Cardiac muscle cell (in vitro differentiated cells and primary cell): ENCODE measurements at regions not wholly inside any gene's neighbourhood (a gene's known extent, or its start where the extent isn't known, plus 50 kb on each side); places are given as distances from the start of the nearest gene placed in this dataset.
A peak's percentile ranks its signal among the peaks of the same experiment; 100 is the strongest.

ENCODE experiments used
- DNase-seq, 2 donors: peaks; one replicate each; pipeline versions ENCODE4 v3.0.0 to v3.0.0-alpha.2; 2010 to 2017; ENCODE audit warnings: low read depth in 1 of 2, low spot score in 1 of 2
- H3K27ac ChIP-seq: fragments of 200-600 bp; sonication (generic); 2 replicates; pipeline ENCODE4 v1.5.1; 2016
- H3K27me3 ChIP-seq: fragments of 200-600 bp; sonication (generic); 2 replicates; pipeline ENCODE4 v1.6.0; 2016; ENCODE audit warnings: control low read depth
- H3K36me3 ChIP-seq: fragments of 200-600 bp; sonication (generic); 2 replicates; pipeline ENCODE4 v1.5.1; 2016; ENCODE audit warnings: control low read depth
- H3K4me1 ChIP-seq: fragments of 200-600 bp; sonication (generic); 2 replicates; pipeline ENCODE4 v1.8.1; 2017; ENCODE audit warnings: low read depth, mild to moderate bottlenecking, mixed run types
- H3K4me3 ChIP-seq: fragments of 200-600 bp; sonication (generic); 2 replicates; pipeline ENCODE4 v1.5.1; 2016; ENCODE audit warnings: mild to moderate bottlenecking
- H3K9me3 ChIP-seq: fragments of 200-600 bp; sonication (generic); 2 replicates; pipeline ENCODE4 v1.5.1; 2017; ENCODE audit warnings: low read depth, mild to moderate bottlenecking, control low read depth
- TF ChIP-seq, protein P1 (sequence below): IDR thresholded peaks from 2 replicates; pipeline ENCODE4 v1.5.1; 2012; ENCODE audit warnings: low read depth, mild to moderate bottlenecking, low read length

DNA sequence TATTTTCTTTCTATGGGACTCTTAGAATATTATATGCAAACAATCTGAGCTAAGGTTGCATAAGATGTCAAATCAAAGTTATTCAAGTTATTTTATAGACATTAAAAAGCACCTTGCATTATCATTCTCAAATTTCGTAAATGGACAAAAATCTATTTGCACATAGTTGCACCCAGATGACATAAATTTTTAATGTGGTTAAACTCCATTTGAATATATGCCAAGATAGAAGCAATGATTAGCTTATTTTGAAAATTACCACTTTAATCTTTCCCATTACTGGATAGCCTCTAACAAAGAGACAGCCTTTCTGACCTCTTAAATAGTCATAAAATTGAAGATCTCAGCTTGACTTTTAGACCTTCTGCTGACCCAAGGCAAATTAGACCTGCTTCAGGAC lies 386.8 kb downstream of the RAPGEF2 start:
- TF ChIP-seq, protein P1, sequence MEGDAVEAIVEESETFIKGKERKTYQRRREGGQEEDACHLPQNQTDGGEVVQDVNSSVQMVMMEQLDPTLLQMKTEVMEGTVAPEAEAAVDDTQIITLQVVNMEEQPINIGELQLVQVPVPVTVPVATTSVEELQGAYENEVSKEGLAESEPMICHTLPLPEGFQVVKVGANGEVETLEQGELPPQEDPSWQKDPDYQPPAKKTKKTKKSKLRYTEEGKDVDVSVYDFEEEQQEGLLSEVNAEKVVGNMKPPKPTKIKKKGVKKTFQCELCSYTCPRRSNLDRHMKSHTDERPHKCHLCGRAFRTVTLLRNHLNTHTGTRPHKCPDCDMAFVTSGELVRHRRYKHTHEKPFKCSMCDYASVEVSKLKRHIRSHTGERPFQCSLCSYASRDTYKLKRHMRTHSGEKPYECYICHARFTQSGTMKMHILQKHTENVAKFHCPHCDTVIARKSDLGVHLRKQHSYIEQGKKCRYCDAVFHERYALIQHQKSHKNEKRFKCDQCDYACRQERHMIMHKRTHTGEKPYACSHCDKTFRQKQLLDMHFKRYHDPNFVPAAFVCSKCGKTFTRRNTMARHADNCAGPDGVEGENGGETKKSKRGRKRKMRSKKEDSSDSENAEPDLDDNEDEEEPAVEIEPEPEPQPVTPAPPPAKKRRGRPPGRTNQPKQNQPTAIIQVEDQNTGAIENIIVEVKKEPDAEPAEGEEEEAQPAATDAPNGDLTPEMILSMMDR = no peak
- DNase-seq = no peak
- Histone ChIP-seq H3K36me3 (no peaks in the 10 kb centered on the region), H3K4me1 (peaks cover 10% of the 10 kb centered on the region), H3K9me3 (no peaks in the 10 kb centered on the region), H3K27me3 (no peaks in the 10 kb centered on the region), H3K4me3 (no peak overlapping the region), H3K27ac (no peak overlapping the region)

DNA sequence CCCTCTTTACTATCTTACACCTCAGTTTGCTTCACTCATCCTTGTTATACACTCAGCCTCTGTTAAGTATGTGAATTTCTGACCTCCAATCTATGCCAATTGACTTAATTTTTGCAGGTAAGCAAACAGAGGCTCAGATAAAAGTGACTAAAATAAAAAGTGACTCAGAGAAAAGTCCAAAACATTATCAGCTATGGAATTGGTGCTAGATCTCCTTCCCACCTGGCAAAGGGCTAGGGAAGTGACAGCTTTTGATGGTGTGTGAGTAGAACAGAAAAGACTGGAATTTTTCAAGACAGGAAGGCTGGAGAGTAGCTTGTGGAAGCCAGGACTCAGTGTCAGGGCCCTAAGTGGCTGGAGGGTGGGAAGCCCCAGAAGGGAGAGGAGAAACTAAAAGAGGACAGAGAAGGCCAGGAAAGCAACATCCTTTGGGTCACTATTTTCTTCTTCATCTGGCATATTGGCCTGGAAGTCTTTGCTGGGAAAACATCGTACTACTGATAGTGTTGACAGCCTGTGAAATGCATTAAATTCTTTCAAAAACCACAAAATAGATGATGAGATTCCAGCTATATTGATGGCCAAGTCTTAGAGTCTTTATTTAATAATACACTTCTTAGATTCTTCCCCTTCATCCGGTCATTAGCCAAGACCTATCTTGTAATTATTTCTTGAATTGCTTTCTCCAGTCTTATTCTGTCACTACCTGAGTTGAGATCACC lies 392.8 kb downstream of the RAPGEF2 start:
- no peaks in the 10 kb centered on the region for H3K4me1 ChIP-seq
- no peaks in the 10 kb centered on the region for H3K27me3 ChIP-seq
- no peaks in the 10 kb centered on the region for H3K9me3 ChIP-seq
- no peak overlapping the region for H3K27ac ChIP-seq
- peak in 1 of 2 donors; percentile 42 for DNase-seq
- H3K36me3 ChIP-seq = no peaks in the 10 kb centered on the region
- H3K4me3 ChIP-seq = no peak overlapping the region
- TF ChIP-seq, protein P1 = no peak

- Histone ChIP-seq H3K36me3 (no peaks in the 10 kb centered on the region), H3K4me1 (no peaks in the 10 kb centered on the region), H3K9me3 (no peaks in the 10 kb centered on the region), H3K27ac (no peak overlapping the region), H3K27me3 (no peaks in the 10 kb centered on the region), H3K4me3 (no peak overlapping the region)
- TF ChIP-seq, protein P1 = no peak
- no peak for DNase-seq
Observed at GRCh38 chr4:159496248-159496647, 393.4 kb downstream of the RAPGEF2 start.

DNA sequence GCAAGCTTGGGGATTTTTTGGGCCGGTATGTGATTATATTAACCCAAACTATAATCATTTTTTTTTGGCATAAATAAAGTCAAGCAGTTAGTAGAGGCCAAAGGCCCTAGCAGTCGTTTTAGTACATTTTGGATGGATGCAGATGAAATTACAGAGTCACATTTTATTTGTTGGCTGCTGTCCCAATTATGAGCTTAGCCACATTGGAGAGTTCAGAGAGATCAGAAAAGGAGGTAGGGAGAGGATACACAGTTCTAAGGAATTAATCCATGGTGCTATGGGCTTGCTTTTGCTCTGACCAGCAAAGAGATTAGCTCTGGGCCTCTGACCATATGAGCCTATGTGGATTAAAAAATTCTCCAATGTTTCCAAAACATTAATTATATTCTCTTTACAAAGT lies 395.1 kb downstream of the RAPGEF2 start:
- Histone ChIP-seq H3K9me3 (no peaks in the 10 kb centered on the region), H3K4me3 (no peak overlapping the region), H3K4me1 (no peaks in the 10 kb centered on the region), H3K36me3 (no peaks in the 10 kb centered on the region), H3K27ac (no peak overlapping the region), H3K27me3 (no peaks in the 10 kb centered on the region)
- TF ChIP-seq, protein P1 = no peak
- no peak for DNase-seq

GRCh38 chr4:159498446-159499115 lies 395.7 kb downstream of the RAPGEF2 start:
- H3K27ac ChIP-seq = no peak overlapping the region
- no peaks in the 10 kb centered on the region for H3K27me3 ChIP-seq
- TF ChIP-seq, protein P1 = no peak
- no peaks in the 10 kb centered on the region for H3K9me3 ChIP-seq
- H3K4me1 ChIP-seq = peaks cover 1% of the 10 kb centered on the region
- H3K4me3 ChIP-seq = no peak overlapping the region
- no peak for DNase-seq
- H3K36me3 ChIP-seq = no peaks in the 10 kb centered on the region
